NT2/D1 (cell line): ENCODE measurements at regions not wholly inside any gene's neighbourhood (a gene's known extent, or its start where the extent isn't known, plus 50 kb on each side); places are given as distances from the start of the nearest gene placed in this dataset.

Source experiments
- SUZ12 ChIP-seq: IDR thresholded peaks from 2 replicates; pipeline ENCODE4 v1.6.1; 2011; ENCODE audit not compliant: insufficient read length, insufficient read depth; ENCODE audit errors: extremely low read depth
- YY1 ChIP-seq: IDR thresholded peaks from 2 replicates; pipeline ENCODE4 v1.6.1; 2011; ENCODE audit not compliant: insufficient read length, insufficient read depth
- ZNF274 ChIP-seq: IDR thresholded peaks from 2 replicates; pipeline ENCODE4 v1.6.1; 2011; ENCODE audit warnings: mild to moderate bottlenecking, low read depth, low read length

DNA sequence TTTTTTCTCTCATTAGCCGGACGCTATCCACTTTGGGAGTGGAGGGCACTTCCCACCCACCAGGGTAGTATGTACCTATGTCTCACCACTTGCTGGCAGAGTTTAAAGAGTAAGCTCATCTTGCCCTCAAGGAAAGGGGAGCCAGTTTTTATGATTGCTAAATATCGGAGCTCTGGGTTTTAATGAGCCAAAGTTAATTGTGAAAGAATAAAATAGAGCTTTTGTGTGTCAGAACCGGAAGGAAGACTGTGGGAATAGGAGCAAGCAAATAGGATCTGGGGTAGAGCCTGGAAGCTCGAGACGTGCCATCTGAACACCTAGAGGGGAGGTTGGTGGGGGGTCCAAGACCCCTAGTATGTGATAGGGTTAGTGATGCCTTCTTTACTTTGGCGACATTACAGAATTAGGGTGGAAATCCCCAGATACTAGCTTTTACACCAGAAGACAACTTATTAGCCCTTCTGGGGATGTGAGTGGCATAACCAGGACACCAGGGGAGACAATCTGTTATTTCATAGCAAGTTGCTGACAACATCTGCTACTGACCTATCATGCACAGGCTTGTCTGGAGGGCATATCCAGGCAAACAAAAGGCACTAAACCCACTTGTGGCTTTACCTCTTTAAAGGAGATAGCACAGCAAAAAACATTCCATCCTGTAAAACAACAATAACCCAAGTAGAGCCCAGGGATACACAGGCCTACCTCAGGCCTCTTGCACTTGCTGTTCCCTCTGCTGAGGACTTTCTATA lies 333.8 kb downstream of the ZNF621 start:
- TF ChIP-seq ZNF274, result no peak
- no peak for TF ChIP-seq YY1
- no peak for TF ChIP-seq SUZ12
